Transverse colon (tissue), 3 donors: ENCODE measurements at regions not wholly inside any gene's neighbourhood (a gene's known extent, or its start where the extent isn't known, plus 50 kb on each side); places are given as distances from the start of the nearest gene placed in this dataset.
"Not testable (repeated sequence)": the region's sequence is repeated elsewhere in the genome, so short reads cannot be mapped to it uniquely, and the experiment has no call there.

Experiments
- CTCF ChIP-seq, 5 experiments: fragments of 200-600 bp in 3 of 5; fragments of 450-650 bp in 2 of 5; sonication (generic) in 3 of 5; IDR thresholded peaks; 1 replicate in 2 of 5; 2 replicates in 3 of 5; pipeline ENCODE4 v1.5.1; 2016 to 2017; ENCODE audit warnings: antibody characterized with exemption in 5 of 5, inconsistent platforms in 3 of 5, mild to moderate bottlenecking in 2 of 5, moderate library complexity in 1 of 5
- EP300 ChIP-seq: sonication (generic); formaldehyde crosslinking; IDR thresholded peaks from one replicate; pipeline ENCODE4 v1.6.1; 2017; ENCODE audit warnings: antibody characterized with exemption, low read depth
- POLR2A ChIP-seq: fragments of 450-650 bp; IDR thresholded peaks from one replicate; pipeline ENCODE4 v1.6.1; 2016; ENCODE audit warnings: antibody characterized with exemption, mild to moderate bottlenecking, moderate library complexity

- not testable (repeated sequence) for TF ChIP-seq POLR2A; CTCF (IDR thresholded peaks at IDR 0.05); EP300
These were observed 80.8 kb downstream of the KCNJ18 start for GRCh38 chr17:21772991-21773713.
